ENCODE measurements at regions not wholly inside any gene's neighbourhood (a gene's known extent, or its start where the extent isn't known, plus 50 kb on each side); places are given as distances from the start of the nearest gene placed in this dataset.
A peak's percentile ranks its signal among the peaks of the same experiment; 100 is the strongest.

GRCh38 chr2:215677481-215677880 lies 241.6 kb upstream of the FN1 start:
- H3K4me3 ChIP-seq (ENCODE audit: insufficient read depth, low read length): no peak overlapping the region
- no peak for DNase-seq (ENCODE audit: insufficient read length, low spot score, missing footprints)

DNA sequence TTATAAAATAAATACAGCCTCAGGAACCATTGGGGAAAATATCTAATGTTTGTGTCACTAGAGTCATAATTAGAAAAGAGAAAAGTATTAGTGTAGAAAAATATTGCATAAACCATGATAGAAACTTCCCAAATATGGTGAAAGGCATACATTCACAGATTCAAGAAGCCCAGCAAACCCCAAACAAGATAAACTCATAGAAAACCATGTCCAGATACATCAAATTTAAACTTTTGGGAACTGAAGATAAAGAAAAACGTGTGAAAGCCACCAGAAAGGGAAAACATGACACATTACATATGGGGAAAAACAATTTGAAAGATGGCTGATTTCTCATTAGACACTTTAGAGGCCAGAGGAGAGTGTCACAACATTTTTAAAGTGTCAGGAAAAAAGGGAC lies 236.5 kb upstream of the FN1 start:
- H3K9me3 ChIP-seq (ENCODE audit: low read depth, low read length): no peaks in the 10 kb centered on the region
- no peak overlapping the region for H3K4me3 ChIP-seq (ENCODE audit: insufficient read depth, low read length)
- no peaks in the 10 kb centered on the region for H3K36me3 ChIP-seq (ENCODE audit: insufficient read depth, low read length)
- H4K20me1 ChIP-seq (ENCODE audit: insufficient read depth, low read length): no peaks in the 10 kb centered on the region
- TF ChIP-seq CTCF (IDR thresholded peaks at IDR 0.05; ENCODE audit: extremely low read depth, low read depth, low read length): no peak
- no peaks in the 10 kb centered on the region for H3K4me1 ChIP-seq (ENCODE audit: insufficient read depth, low read length)
- H3K79me2 ChIP-seq (ENCODE audit: insufficient read depth, low read length): no peaks in the 10 kb centered on the region
- no peaks in the 10 kb centered on the region for H3K27me3 ChIP-seq (ENCODE audit: insufficient read depth, low read length)
- DNase-seq (ENCODE audit: insufficient read length, low spot score, missing footprints): no peak
- no peak overlapping the region for H3K4me2 ChIP-seq (ENCODE audit: insufficient read depth, low read length)
- no peak overlapping the region for H3K27ac ChIP-seq (ENCODE audit: low read depth, low read length)
- H2AFZ ChIP-seq (ENCODE audit: low read length): no peak overlapping the region

More at GRCh38 chr2:215677481-215677880, 241.6 kb upstream of the FN1 start:
- H3K4me2 ChIP-seq (ENCODE audit: insufficient read depth, low read length): no peak overlapping the region
- H3K27ac ChIP-seq (ENCODE audit: low read depth, low read length): peak overlapping the region; percentile 26
- TF ChIP-seq CTCF (IDR thresholded peaks at IDR 0.05; ENCODE audit: extremely low read depth, low read depth, low read length): no peak
- H3K9me3 ChIP-seq (ENCODE audit: low read depth, low read length): no peaks in the 10 kb centered on the region
- H3K27me3 ChIP-seq (ENCODE audit: insufficient read depth, low read length): no peaks in the 10 kb centered on the region
- H2AFZ ChIP-seq (ENCODE audit: low read length): no peak overlapping the region
- H3K36me3 ChIP-seq (ENCODE audit: insufficient read depth, low read length): no peaks in the 10 kb centered on the region
- H3K79me2 ChIP-seq (ENCODE audit: insufficient read depth, low read length): no peaks in the 10 kb centered on the region
- peaks cover 25% of the 10 kb centered on the region for H3K4me1 ChIP-seq (ENCODE audit: insufficient read depth, low read length)
- H4K20me1 ChIP-seq (ENCODE audit: insufficient read depth, low read length): no peaks in the 10 kb centered on the region

GRCh38 chr2:215671691-215672090 lies 235.8 kb upstream of the FN1 start:
- H3K4me3 ChIP-seq (ENCODE audit: insufficient read depth, low read length): no peak overlapping the region
- no peak for DNase-seq (ENCODE audit: insufficient read length, low spot score, missing footprints)

DNA sequence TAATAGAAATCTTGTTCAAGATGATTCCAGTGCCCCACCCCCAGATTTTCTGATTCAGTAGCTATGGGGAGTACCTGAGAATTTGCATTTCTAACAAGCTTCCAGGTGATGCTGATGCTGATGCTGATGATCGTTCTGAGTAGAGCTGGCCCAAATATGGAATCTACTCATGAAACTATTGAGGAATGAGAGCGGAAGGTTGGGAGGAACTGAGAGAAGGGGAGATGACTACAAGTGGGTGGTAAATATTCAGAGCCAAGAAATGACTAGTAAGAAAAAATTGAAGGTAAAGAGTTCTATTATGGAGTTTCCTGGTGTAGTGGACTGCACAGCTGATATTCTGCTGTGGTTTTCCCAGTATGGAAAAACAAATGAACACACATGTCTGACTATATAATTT lies 235.4 kb upstream of the FN1 start:
- DNase-seq (ENCODE audit: insufficient read length, low spot score, missing footprints): no peak
- Histone ChIP-seq H2AFZ (ENCODE audit: low read length) (no peak overlapping the region), H3K4me2 (ENCODE audit: insufficient read depth, low read length) (no peak overlapping the region), H3K36me3 (ENCODE audit: insufficient read depth, low read length) (no peaks in the 10 kb centered on the region), H3K27ac (ENCODE audit: low read depth, low read length) (no peak overlapping the region), H3K27me3 (ENCODE audit: insufficient read depth, low read length) (no peaks in the 10 kb centered on the region), H3K4me3 (ENCODE audit: insufficient read depth, low read length) (no peak overlapping the region), H3K79me2 (ENCODE audit: insufficient read depth, low read length) (no peaks in the 10 kb centered on the region), H3K4me1 (ENCODE audit: insufficient read depth, low read length) (no peaks in the 10 kb centered on the region), H3K9me3 (ENCODE audit: low read depth, low read length) (no peaks in the 10 kb centered on the region), H4K20me1 (ENCODE audit: insufficient read depth, low read length) (no peaks in the 10 kb centered on the region)
- no peak for TF ChIP-seq CTCF (IDR thresholded peaks at IDR 0.05; ENCODE audit: extremely low read depth, low read depth, low read length)

More at GRCh38 chr2:215671691-215672090, 235.8 kb upstream of the FN1 start:
- H3K79me2 ChIP-seq (ENCODE audit: insufficient read depth, low read length): no peaks in the 10 kb centered on the region
- no peaks in the 10 kb centered on the region for H4K20me1 ChIP-seq (ENCODE audit: insufficient read depth, low read length)
- no peak overlapping the region for H2AFZ ChIP-seq (ENCODE audit: low read length)
- TF ChIP-seq CTCF (IDR thresholded peaks at IDR 0.05; ENCODE audit: extremely low read depth, low read depth, low read length): no peak
- no peaks in the 10 kb centered on the region for H3K9me3 ChIP-seq (ENCODE audit: low read depth, low read length)
- no peak overlapping the region for H3K27ac ChIP-seq (ENCODE audit: low read depth, low read length)
- no peaks in the 10 kb centered on the region for H3K27me3 ChIP-seq (ENCODE audit: insufficient read depth, low read length)
- H3K4me1 ChIP-seq (ENCODE audit: insufficient read depth, low read length): no peaks in the 10 kb centered on the region
- H3K4me2 ChIP-seq (ENCODE audit: insufficient read depth, low read length): no peak overlapping the region
- H3K36me3 ChIP-seq (ENCODE audit: insufficient read depth, low read length): no peaks in the 10 kb centered on the region

All from osteoblast (primary cell).